GM19395 (cell line): ENCODE measurements at regions not wholly inside any gene's neighbourhood (a gene's known extent, or its start where the extent isn't known, plus 50 kb on each side); places are given as distances from the start of the nearest gene placed in this dataset.

Experiments used
- ATAC-seq: cut with Tn5 transposase; IDR thresholded peaks from one replicate; pipeline ENCODE4 v1.9.1; 2021; ENCODE audit warnings: mild to moderate bottlenecking, moderate library complexity; ENCODE audit not compliant: unreplicated experiment

GRCh38 chr18:45298986-45299385 is 316.3 kb upstream of the SLC14A2 start:
- ATAC-seq = no peak

DNA sequence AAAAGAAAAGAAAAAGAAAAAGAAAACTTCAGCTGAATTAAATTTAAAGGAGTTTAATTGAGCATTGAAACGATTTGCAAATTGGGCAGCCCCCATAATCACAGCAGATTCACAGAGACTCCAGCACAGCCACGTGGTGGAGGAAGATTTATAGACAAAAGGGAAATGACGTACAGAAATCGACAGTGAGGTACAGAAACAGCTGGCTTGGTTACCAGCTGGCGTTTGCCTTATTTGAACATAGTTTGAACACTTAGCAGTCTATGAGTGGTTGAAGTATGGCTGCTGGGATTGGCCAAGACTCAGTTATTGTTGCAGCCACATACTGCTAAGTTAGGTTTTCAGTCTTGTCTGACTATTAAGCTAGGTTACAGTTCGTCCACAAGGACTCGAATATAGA is 312.2 kb upstream of the SLC14A2 start:
- ATAC-seq = no peak

DNA sequence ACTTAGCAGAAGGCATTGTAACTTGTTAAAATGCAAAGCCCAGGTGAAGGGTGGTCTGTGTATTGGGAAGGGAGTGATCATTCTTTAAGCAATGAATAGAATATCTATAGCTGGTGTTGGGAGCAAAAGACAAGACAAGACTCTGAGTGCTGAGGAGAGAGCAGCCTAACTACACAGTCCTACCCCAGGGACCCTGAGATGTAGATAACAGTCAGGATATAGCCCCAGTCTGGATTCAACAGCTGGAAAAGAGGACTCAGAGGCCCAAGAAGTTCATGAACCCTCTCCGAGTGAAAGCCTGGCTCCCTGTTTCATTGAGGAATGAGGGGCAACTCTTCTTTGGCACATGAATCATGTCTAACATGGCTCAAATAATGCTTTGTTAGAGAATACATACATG is 310.7 kb upstream of the SLC14A2 start:
- ATAC-seq = no peak

DNA sequence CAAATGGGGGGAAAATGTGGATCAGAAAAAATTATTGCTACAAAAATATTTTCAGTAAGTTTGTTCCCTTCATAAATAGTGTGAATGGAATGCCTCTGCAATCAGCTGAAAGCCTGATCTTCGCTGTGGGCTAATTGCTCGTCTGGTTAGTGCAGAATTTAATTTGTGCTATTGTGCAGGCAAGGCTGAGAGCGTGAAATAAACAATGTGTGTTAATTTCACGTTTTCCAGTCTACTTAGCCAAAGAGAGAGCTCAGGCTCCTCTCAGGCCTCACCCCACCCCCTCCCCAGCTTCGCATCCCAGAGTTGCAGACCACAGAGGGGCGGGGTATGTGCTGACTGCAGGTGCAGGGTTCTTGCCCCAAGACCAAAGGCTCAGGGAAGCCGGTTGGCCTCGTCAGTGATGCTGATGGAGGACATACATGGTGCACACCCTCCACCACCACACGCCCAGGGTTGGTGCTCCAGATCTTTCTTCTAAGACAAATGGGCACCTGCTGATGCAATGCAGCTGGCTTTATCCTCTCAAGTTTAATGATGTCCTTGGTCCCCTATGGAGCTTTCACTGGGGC is 302.6 kb upstream of the SLC14A2 start:
- ATAC-seq = no peak

- no peak for ATAC-seq
These were observed 299.1 kb upstream of the SLC14A2 start for GRCh38 chr18:45316127-45316526.

GRCh38 chr18:45317948-45318640 is 297.2 kb upstream of the SLC14A2 start:
- ATAC-seq = no peak

GRCh38 chr18:45320724-45321123 is 294.6 kb upstream of the SLC14A2 start:
- no peak for ATAC-seq

DNA sequence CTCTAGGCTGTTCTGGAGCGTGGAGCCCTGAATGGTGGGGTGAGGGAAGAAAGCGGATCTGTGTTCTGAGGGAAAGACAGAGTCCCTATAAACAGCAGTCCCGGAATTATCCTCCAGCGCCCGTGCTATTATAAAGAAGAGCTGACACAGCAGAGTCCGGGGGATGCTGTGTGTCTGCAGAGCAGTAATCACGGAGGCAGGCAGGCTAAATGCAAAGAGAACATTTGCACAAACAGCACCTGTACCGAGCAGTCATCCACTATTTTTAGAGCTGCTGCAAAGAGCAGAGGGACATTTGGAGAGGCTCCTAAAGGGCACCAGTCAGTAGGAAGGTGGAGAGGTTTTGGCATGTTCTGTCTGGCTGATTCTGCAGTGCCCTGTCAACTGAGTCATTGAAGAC is 293.8 kb upstream of the SLC14A2 start:
- ATAC-seq = no peak

- ATAC-seq = no peak
These were observed 292.9 kb upstream of the SLC14A2 start for GRCh38 chr18:45322343-45322742.

DNA sequence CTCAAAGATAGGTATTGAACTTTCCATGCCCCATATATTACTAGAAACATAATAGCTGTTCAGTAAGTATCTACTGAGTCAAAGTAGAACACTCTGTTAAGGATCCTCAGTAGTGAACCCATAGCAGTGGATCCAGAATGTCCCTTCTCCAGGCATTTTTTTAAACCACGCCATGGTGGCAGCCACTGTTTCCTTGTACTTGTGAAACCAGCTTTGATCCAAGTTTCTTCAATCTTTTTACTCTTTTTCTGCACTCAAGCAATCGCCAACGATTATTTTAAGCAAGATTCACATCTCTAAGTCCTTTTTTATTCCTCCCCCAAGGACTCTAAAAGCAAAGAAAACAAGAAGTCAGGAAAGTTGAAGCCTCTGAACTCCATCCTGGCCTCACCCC is 291.2 kb upstream of the SLC14A2 start:
- ATAC-seq = no peak

DNA sequence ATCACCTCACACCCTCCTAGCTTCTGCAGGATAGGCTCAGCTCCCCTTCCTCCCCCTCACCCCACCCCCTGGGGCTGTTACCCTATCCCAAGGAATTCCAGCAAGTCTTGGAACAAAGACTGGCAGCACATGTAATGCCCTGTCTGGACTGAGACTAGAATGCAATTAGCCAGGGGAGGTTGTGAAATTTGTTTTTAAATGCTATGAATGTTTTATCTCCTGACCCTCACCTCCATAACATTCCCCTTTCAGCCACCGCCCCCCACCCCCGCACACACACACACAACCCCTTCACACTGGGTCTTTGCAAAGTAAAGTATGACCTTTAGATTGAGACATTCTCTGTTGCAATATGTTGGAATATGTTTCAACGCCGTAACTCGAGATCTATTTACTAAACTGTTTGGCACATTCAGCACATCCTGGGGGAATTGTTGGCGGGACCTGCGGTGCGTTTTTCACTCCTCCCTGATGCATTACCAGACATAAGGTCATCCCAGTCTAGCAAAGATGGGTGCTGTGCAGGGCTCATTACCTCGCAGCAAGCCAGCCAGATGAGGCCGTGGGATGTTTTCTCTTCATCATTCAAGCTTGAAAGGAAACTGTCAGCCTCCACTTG is 290.7 kb upstream of the SLC14A2 start:
- no peak for ATAC-seq

DNA sequence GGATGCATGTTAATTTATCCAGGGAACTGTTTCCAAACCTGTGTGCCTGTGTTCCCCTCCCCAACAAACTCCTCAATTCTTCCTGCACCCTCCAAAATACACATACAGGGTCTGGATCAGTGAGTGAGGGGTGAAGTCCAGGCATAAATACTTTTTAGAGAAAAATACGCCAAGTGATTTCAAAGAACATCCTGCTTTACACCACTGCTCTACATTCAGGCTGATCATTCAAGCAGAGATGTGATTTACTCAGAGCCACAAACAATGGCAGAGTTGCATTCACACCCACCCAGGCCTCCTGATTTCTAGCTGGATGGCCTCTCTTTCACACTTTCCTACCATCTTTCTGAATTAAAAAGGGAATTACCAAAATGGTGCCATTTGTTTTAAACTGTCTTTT is 289.5 kb upstream of the SLC14A2 start:
- ATAC-seq = no peak

DNA sequence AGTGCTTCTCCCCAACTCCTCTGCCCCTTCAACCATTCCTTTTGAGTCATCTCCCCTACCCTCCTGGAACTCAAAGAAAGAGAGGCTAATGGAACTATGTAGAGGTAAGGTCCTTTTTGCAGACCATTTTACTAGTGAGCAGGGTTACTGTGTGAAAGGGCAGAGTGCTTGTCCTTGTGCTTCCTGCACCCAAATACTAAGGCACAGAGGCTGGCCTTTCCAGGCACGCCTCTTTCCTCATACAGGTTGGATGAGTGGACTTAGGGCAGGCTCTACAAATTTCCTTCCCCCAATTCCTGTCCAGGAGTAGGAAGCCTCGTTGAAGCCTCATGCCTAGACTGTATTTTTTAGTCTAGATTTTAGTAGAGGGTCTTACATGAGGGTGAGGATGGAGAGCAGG is 288.8 kb upstream of the SLC14A2 start:
- no peak for ATAC-seq

DNA sequence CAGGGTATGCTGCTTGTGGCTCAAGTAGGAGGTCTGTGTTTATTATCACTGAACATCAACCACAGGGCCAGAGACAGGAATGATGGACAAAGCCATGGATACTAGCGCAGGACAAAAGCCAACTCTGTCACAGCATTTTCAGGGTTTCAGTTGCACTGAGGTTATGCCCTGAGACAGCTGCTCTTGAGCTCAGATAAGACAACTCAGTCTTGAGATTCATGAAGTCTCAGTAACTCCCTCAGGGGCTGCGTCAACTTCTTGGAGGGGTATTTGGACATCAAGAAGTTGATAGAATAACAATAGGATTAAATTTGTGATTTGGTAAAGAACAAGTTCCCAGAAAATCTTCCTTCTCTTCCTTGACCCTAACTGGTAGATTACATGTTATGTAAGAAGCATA is 287.0 kb upstream of the SLC14A2 start:
- ATAC-seq = no peak

- no peak for ATAC-seq
These were observed 286.5 kb upstream of the SLC14A2 start for GRCh38 chr18:45328811-45329210.

GRCh38 chr18:45329316-45329715 is 286.0 kb upstream of the SLC14A2 start:
- no peak for ATAC-seq

GRCh38 chr18:45330170-45330594 is 285.1 kb upstream of the SLC14A2 start:
- ATAC-seq = no peak

GRCh38 chr18:45332871-45333270 is 282.4 kb upstream of the SLC14A2 start:
- no peak for ATAC-seq

GRCh38 chr18:45334191-45334590 is 281.1 kb upstream of the SLC14A2 start:
- no peak for ATAC-seq

DNA sequence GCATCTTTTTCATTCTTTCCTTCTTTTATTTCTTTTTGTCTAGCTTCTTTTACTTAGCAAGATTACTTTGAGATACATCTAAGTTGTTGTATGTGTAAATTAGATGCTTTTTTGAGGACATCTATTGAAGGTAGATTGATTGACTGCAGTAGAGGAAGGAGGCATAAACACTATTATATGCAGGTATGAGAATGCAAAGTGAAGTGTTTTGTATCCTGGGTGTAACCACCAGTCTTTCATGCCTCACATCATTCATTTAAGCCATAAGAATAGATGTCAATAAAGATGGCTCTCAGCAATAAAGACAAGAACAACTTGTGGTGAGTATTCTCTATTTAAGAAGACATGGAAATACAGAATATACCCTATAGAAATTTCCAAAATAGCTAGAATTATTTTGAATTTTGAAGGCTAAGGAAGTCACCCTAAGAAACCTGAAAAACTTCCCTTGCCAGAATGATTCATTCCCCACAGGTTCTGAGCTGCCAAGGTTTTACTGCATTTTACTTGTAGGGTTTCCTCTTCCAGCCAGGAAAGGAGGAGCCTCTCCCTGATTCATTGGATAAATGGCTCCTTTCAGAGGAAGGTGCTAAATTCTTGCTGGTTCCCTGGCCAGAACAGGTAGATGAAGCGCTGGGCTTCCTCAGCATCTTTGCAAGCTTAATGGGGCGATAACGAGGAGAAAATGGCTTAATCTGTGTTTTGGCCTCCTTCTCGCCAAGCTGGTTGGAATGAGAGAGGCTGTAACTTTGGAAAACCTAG is 279.8 kb upstream of the SLC14A2 start:
- no peak for ATAC-seq

GRCh38 chr18:45336448-45336847 is 278.8 kb upstream of the SLC14A2 start:
- no peak for ATAC-seq

DNA sequence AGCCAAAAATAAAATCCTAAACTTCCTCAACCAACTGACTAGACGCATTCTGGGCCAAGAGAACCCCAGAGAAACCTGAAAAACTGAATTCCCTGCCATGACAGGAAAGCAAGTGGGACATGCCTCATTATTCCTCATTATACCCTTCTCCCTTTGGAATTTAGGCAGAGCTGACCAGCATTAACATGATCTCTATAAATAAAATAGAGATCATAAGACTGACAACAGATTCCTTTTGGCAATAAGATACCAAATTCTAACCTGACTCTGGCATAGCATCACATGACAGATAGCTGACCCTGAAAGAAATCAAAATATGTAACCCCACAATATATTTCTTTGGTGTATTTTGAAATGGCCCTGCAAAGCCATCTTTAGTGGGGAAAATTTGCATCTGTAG is 277.8 kb upstream of the SLC14A2 start:
- no peak for ATAC-seq
